ENCODE measurements at regions not wholly inside any gene's neighbourhood (a gene's known extent, or its start where the extent isn't known, plus 50 kb on each side); places are given as distances from the start of the nearest gene placed in this dataset.

DNA sequence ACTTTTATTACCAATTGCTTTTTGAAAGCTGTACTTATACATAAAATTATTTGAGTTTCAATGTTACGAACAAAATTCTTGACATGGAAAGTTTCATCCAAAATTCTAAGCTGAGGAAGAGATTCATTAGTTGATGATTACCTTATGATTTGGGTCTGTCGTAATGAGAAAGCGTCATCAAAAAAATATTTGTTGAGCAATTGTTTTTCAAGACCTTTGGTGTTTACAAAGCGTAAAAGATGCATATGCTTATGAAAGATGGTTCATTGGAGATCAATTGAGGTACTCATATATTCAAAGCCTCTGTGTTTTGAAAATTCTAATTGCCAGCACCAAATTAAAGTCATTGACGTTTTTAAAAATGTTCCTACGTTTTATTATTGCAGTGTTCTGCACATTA, 110.5 kb upstream of the DOK5 start:
- no peak for DNase-seq

DNA sequence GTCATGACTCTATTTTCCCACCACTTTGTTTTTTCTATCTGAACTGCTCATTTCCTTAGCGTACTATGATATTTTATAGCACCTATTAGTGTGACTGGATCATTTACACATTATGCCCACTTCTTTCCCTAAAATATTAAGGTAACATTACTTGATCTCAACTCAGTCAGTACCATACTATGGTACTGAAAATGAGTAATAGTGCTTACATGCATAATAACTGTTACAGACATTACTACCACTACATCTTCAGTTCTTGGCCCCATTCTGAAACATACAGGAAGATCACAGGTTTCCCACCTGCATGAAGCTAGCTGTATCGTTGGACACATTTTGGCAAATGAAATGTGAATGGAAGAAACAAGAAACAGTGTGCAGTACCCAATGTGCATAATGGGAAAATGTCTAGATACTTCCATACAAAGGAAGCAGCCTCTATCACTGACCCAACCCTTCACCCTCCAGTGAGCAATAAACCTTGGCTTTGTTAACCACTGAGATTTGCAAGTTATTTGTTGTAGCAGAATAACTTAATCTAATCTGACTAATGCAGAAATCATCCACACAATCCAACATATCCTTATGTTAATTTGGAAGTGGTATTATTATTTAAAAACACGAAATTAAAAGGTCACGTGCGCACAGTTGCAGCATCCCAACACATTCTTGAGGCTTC, 108.6 kb upstream of the DOK5 start:
- DNase-seq = no peak

DNA sequence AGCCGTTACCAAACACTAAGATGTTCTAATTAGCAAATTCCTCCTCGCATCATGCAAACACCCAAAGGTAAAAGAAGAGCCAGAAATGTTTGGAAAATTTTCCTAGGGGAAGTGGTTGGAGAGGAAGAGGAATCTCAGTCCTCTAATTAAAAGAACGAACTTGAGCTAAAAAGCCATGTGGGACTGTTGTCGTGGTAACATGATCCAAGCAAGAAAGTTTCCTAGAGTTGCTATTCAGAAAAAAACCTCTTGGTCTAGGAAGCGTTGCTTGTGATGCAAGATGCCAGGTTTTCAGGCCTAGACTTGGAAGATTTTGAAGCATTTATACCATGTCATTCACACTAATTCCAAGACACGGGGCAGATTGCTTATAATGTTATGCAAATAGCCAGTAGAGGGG, 106.8 kb upstream of the DOK5 start:
- no peak for DNase-seq

DNA sequence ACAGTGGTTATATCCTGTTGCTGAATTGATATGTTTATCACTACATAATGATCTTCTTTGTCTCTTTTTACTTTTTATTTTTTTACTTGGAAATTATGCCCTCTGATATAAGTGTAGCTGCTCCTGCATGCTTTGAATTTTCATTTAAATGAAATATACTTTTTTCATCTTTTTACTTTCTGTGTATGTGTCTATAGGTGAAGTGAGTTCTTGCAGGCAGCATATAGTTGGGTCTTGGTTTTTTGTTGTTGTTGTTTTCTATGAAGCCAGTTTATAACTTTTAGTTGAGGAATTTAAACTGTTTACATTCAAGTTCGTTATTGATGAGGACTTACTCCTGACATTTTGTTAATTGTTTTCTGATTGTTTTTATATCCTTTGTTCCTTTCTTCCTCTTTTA, 103.1 kb upstream of the DOK5 start:
- DNase-seq = no peak

DNA sequence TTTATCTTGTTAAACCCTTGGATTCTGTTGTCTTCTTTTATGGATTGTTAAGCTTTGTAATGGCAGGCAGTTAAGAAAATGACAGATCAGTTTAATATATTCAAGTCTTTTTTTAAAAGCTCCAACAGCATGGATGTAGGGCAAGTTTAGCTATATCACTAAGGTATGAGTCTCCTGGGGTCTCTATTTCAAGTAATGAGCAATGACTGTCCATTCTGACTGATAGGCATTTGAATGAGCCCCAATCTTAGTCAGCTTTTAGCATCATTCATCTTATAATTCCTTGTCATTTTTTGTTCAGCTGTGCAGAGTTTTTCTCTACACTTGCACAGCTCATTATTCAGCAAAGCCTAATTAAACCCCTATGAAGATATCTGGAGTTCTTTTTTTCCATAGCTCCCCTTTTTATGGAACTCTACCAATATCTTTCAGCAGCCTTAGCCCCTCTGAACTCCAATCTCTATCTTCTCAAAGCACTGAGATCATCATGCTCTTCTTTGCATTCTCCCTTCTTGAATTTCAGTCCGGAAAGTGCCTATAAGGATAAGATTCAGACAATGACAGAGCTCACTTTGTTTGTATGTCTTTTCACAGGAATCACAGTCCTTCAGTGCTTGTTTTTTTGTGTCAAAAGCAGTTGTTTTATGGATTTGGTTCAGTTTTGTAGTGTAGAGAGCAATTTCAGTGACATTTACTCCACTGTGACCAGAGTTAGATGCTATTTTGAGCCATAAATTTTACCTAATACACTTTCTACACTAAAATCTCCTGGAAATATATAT, 97.2 kb upstream of the DOK5 start:
- no peak for DNase-seq

DNA sequence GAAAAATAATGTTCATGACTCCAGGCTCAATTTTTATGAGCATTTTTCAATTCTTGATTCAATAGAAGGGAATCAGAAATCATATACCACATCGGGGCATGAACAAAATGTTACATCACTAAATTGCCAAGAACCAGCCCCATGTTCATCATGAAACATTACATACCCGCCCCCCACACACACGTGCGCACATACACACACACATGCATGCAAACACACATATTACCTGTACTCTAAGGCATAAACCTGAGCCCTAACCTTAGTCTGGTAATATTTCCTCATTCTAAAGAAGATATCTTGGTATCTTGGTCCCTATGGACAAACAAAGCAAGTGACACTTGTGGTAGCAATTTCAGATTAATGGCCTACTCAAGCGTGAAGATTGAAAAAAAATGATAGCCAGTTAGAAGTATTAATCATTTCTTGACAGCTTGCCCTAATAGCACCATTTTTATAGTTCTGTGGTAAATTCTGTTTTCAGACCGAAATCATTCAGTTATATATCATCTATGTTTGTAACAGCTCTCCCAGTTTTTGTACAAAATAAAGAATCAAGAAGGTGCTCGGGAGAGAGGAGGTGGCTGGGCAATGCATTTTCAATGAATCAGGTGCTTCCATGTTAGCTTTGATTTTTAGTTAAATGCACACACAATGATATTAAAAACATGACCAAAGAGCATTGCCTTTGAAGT, 95.4 kb upstream of the DOK5 start:
- no peak for DNase-seq

DNA sequence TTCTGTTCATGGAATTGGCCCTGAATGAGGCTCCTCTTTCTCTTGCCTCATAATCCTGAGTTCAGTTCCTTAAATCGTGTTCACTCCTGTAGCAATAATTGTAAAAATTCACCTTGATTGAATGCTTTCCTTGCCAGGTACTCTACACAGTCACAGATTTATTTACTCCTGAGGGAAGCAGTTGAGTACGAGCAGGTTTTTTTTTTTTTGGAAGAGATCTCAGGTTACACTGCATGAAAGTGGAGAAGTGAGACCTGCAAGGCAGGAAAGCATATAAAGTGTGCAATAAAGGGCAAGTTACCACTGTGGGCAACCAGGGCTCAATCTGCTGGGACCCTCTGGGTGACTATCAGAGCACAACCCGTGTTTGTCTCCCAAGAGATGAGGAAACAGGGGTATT, 93.0 kb upstream of the DOK5 start:
- no peak for DNase-seq

DNA sequence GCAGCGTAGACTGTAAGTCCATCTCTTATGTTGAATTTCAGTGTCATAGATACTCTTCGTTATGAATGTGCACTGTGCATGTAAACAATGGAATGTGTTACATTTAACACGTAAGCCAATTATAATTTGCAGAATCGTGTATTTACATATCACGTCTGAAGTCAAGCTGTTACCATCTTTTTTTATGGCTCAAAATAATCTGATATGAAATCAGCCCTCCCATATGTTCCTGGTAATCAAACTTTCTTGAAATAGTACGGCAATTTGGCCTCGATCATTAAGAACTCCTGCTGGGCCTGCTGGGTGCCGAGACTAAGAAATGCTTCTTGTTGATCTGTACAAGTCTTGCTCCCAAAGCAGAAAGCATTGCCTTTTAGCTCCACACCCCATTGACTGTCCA, 89.6 kb upstream of the DOK5 start:
- no peak for DNase-seq

DNA sequence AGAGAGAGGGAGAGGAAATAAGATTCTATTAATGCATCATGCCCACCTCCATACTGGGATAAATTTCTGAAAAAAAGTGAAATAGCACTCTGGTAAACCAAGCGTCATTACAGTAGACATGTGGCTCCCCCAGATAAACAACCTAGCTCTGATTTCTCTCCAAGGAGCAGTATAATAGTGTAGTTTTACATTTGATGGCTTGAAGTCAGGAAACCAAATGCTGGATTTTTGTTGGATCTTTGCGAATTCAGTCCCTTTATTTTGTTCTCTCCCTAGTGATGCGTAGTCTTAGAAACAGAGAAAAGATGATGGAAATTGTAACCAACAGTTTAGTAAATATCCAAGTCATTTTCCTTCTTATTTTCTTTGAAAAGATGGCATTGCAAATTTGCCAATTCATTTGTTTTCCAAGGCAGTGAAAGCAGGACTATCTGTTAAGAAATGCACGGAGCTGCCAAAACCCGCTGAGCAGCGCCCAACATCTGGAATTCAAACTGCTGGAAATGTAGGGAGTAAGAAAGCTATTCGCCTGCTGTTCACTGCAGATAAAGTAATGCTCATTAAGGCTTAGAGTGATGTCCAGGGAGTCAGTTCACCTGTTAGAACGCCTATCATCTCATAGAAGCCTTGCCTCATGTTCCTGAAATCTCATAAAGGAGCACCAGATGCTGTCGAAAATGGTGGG, 85.7 kb upstream of the DOK5 start:
- DNase-seq = no peak

DNA sequence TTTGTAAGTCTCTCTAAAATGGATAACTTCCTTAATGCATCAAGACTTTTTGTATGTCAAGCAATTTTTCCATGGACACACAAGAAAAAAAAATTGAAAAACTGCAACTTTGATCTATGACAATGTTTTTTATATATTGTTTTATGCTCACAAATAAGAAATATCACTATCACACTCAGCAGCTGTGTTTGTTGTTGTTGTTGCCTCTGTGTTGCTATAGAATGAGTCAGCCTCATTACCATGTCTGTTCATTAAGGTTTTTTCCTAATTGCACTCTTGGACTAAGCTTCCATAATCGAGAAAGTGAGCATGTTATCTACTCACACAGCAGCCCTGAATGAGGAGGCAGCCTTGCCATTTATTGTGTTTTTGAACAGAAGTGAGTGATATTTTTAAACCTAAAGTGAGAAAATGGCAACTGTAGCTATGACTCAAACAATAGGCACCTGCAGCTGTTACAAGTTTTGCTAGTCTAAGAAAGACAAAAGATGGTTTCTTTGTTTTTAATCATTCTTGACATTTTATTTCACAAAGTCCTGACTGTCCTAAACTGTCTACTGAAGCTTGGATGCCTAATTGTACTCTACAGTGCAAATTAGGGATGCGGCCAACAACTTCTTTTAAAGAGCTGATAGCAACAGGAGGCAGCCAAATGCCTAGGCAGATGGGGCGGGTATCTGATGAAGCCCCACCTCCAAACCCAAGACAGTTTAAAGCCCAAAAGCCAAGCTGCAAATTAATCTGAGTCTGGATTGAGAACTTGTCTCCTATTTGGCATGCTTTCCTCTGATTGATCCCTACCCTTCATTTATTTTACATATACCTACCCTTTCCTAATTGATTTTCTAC, 77.9 kb upstream of the DOK5 start:
- no peak for DNase-seq

DNA sequence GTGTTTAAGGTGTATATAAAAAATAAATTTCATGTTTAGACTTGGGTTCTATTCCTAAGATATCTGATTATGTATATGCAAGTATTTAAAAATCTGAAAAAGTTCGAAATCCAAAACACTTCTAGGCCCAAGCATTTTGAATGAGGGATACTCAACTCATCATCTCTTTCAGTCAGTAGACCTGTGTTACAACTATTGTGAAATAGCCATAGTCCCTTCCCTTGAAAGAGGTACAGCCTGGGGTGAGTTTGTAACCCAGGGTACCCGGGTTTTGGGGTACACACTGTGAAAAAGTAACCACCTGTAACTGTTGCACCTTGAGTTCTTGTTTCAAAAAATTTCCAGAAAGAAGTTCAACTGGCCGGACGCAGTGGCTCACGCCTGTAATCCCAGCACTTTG, 76.6 kb upstream of the DOK5 start:
- DNase-seq = no peak

DNA sequence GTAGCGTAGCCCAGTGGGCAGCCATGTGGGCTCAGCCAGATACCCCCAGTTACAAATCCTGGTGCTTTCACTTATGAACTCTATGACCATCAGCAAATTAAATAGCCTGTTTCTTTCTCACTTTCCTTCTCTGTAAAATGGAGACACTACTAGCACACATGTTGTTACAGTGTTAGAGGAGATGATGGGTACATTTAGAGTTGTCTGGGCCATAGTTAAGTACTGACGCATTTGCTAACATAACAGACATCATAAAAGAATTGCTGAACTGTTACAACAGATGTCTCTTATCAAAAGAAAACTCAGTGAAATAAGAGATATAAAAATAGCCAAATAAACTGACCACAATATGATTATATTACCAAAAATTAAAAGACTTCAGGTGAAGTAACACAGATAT, 69.9 kb upstream of the DOK5 start:
- no peak for DNase-seq

DNA sequence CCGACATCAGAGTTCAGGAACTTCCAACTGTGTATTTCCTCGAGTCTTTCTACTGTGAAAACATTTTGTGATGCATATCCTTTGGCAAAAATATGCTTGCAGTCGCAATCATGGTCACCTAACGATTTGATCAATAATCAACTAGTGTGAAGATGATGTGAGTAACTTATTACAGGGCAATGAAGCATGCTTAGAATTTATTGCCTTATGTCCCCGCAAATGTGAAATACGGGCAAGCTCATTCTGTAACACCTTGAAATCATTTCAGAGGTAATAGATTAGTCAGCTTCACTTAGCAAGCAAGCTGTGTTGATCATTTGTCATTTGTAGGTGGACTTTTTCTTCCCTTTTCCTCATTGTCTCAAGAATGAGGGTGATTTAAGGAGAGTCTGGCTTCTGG, 67.9 kb upstream of the DOK5 start:
- DNase-seq = no peak

DNA sequence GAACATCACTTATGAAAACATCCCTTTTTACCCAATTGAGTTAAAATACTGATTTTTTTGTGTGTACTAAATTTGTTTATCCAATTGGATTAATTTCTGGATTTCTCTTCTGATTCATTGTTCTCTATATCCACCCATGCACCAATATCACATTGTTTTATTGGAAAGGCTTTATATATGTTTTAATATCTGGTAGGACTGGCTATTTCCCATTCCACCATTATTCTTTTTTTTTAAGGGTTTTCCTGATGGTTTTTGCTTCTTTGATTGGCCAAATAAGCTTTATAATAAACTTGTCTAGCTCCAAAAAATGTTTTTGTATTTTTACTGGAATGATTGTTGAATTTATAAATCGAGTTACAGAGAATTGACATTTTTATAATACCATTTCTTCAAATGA, 59.4 kb upstream of the DOK5 start:
- no peak for DNase-seq

DNA sequence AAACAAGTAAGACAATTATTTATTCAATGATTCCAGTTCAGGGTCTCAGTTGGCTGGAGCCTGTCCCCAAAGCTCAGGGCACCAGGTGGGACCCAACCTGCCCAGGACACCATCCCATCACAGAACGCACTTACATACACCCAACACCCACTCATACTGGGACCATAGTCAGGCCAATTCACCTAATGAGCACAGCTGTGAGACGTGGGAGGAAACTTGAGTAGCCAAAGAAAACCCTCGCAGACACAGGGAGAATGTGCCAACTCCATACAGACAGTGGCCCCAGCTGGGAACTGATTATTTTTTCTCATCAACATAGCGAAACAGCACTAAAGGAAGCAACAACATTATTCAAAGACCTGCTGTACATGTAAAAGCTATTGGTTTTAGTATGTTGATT, 58.6 kb upstream of the DOK5 start:
- no peak for DNase-seq

DNA sequence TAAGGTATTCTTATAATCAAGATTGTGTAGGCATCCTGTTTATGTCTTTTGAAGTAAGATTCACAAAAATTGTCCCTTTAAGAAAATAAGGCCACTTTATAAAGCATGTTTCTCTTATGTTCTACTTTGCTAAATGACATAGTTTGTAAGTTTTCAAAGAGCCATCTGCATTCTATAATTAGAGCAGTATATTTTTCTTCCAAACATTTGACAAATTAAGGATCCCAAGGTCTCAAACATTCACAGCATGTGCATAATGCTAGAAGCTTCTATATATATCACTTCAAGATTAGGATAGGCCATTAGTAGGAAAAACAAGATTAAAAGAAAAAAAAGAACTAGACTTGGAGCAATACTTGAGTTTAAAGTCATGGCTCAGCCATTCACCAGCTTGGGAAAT, 55.9 kb upstream of the DOK5 start:
- no peak for DNase-seq
